HG03571 (cell line): ENCODE measurements at regions not wholly inside any gene's neighbourhood (a gene's known extent, or its start where the extent isn't known, plus 50 kb on each side); places are given as distances from the start of the nearest gene placed in this dataset.

Experiments
- ATAC-seq: cut with Tn5 transposase; IDR thresholded peaks from one replicate; pipeline ENCODE4 v1.9.1; 2021; ENCODE audit not compliant: unreplicated experiment

- no peak for ATAC-seq
These were observed 273.1 kb downstream of the CLIC5 start for GRCh38 chr6:45742591-45742990.

GRCh38 chr6:45741437-45742171 lies 274.1 kb downstream of the CLIC5 start:
- peak; percentile 47 for ATAC-seq

GRCh38 chr6:45739058-45739457 lies 276.6 kb downstream of the CLIC5 start:
- ATAC-seq: no peak

GRCh38 chr6:45738057-45738455 lies 277.6 kb downstream of the CLIC5 start:
- ATAC-seq: no peak

GRCh38 chr6:45737331-45738056 lies 278.2 kb downstream of the CLIC5 start:
- ATAC-seq: peak; percentile 74

GRCh38 chr6:45736134-45736533 lies 279.5 kb downstream of the CLIC5 start:
- ATAC-seq: no peak

- ATAC-seq: no peak
These were observed 282.9 kb downstream of the CLIC5 start for GRCh38 chr6:45732731-45733130.

- ATAC-seq: no peak
These were observed 285.4 kb downstream of the CLIC5 start for GRCh38 chr6:45730232-45730631.

- no peak for ATAC-seq
These were observed 287.0 kb downstream of the CLIC5 start for GRCh38 chr6:45728674-45729073.

GRCh38 chr6:45727819-45728449 lies 287.7 kb downstream of the CLIC5 start:
- ATAC-seq: no peak

GRCh38 chr6:45727228-45727627 lies 288.4 kb downstream of the CLIC5 start:
- ATAC-seq: no peak

- ATAC-seq: no peak
These were observed 289.2 kb downstream of the CLIC5 start for GRCh38 chr6:45726444-45726843.

GRCh38 chr6:45724511-45724910 lies 291.1 kb downstream of the CLIC5 start:
- no peak for ATAC-seq

- no peak for ATAC-seq
These were observed 291.6 kb downstream of the CLIC5 start for GRCh38 chr6:45724027-45724426.

GRCh38 chr6:45722876-45723275 lies 292.8 kb downstream of the CLIC5 start:
- no peak for ATAC-seq

GRCh38 chr6:45721665-45722064 lies 294.0 kb downstream of the CLIC5 start:
- no peak for ATAC-seq

- no peak for ATAC-seq
These were observed 296.8 kb downstream of the CLIC5 start for GRCh38 chr6:45718871-45719270.

GRCh38 chr6:45718131-45718530 lies 297.5 kb downstream of the CLIC5 start:
- no peak for ATAC-seq

- no peak for ATAC-seq
These were observed 297.9 kb downstream of the CLIC5 start for GRCh38 chr6:45717715-45718114.

GRCh38 chr6:45717027-45717426 lies 298.6 kb downstream of the CLIC5 start:
- ATAC-seq: no peak

- no peak for ATAC-seq
These were observed 300.2 kb downstream of the CLIC5 start for GRCh38 chr6:45715508-45715803.
